HG03469 (cell line): ENCODE measurements at regions not wholly inside any gene's neighbourhood (a gene's known extent, or its start where the extent isn't known, plus 50 kb on each side); places are given as distances from the start of the nearest gene placed in this dataset.

Experiments
- ATAC-seq: cut with Tn5 transposase; IDR thresholded peaks from one replicate; pipeline ENCODE4 v1.9.1; 2021; ENCODE audit warnings: mild to moderate bottlenecking, moderate library complexity, moderate number of reproducible peaks; ENCODE audit not compliant: unreplicated experiment

- no peak for ATAC-seq
These were observed 476.9 kb downstream of the TCERG1L start for GRCh38 chr10:130834573-130834972.

DNA sequence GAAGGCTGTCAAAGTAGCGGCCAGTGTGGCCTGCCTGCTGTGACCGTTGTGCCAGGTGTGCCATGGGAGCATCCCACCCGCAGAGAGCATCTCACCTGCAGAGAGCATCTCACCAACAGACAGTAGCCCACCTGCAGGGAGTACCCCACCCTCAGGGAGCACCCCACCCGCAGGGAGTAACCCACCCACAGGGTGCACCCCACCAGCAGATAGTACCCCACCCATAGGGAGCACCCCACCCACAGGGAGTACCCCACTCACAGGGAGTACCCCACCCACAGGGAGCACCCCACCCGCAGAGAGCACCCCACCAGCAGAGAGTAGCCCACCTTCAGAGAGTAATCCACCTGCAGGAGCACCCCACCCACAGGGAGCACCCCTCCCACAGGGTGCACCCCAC lies 476.5 kb downstream of the TCERG1L start:
- no peak for ATAC-seq

DNA sequence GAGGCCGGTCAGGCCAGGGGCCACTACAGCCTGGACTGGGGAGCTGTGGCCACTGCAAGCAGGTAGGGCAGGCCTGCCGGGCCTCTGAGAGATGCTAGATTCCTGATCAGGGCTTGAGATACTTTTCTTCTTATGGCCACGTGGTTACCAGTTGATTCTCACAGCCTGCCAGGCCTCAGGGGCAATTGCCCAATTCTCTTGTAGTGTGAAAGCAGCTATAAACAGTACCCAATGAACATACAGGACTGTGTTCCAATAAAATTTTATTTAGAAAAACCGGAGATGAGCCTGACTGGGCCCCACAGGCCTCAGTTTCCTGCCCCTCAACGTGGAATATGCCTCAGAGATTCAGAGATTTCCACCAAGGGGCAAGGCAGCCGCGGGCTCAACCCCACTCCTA lies 475.2 kb downstream of the TCERG1L start:
- ATAC-seq, result no peak

- ATAC-seq, result no peak
These were observed 468.4 kb downstream of the TCERG1L start for GRCh38 chr10:130843051-130843653.

- ATAC-seq, result no peak
These were observed 467.2 kb downstream of the TCERG1L start for GRCh38 chr10:130844310-130844709.

- no peak for ATAC-seq
These were observed 464.4 kb downstream of the TCERG1L start for GRCh38 chr10:130847170-130847569.

- ATAC-seq, result no peak
These were observed 462.7 kb downstream of the TCERG1L start for GRCh38 chr10:130848855-130849254.

DNA sequence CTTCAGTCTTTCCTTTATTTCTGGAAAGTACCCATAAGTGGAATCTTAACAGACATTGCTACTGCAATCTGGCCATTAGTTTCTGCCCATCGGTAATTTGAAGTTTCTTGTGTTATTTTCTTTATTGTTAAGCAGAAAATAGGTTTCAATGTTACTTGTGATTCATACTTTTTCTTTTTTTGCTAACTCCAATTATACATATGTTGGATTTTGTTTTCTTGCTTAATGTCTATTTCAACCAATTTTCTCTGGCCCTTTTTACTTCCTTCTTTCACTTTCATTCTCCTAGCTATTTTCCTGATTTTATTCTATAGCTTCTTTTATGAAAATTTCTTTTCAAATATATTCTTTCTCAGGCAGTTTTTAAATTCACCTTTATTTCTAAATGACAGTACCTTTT lies 457.4 kb downstream of the TCERG1L start:
- no peak for ATAC-seq

- no peak for ATAC-seq
These were observed 453.8 kb downstream of the TCERG1L start for GRCh38 chr10:130857631-130858295.

DNA sequence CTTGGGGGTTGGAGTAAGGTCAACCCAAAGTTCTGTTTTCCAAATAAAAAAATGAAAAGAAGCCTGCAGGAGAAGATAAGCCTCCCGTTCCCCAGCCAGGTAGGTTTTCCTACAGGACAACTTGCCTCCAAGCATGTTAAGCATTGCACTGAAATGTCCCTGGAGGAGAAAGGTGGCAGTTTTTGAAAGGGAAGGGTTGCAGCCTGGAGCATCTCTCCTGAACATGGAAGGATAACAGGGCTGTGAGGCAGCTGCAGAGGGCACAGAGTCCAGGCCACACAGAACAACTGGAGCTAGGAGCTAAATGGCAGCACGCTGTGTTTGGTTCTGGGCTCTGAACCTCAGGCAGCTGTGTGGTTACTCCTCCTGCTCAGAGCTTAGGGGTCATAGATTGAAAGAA lies 452.9 kb downstream of the TCERG1L start:
- no peak for ATAC-seq

GRCh38 chr10:130859427-130859826 lies 452.1 kb downstream of the TCERG1L start:
- ATAC-seq, result no peak

DNA sequence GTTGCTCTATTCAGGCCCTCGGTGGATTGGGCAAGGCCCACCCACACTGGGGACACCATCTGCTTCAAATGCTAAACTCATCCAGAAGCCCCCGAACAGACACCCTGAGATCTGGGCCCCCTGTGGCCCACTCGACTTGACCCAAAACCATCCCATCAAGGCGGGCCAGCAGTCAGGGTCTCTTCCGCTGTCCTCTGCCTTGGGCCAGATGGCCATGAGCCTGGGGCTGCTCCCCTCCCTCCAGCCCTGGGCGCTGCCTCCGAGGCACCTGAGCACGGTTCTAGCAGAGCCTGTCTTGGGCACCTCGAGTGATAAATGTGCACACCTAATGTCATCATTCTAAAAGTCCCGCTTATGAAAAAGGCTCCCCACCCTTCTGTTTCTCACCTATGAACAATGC lies 449.4 kb downstream of the TCERG1L start:
- no peak for ATAC-seq

GRCh38 chr10:130862626-130863025 lies 448.9 kb downstream of the TCERG1L start:
- no peak for ATAC-seq

DNA sequence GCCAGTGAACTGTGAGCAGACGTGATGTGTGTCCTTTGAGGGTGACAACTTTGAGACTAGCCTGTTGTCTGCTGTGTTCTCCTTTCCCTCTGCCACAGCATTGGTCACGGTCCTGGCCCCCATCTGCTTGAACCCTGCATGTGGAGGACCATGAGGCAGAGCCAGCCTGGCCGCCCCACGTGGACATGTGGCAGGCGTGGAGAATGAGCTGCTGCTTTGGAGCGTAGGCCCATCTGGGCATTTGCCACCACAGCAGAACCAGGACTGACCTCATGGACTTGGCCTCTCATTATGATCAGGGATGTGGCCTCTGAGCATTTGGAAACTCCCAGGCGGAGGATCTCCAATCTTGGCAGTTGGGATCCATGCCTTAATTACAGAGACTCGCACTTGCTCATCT lies 448.5 kb downstream of the TCERG1L start:
- ATAC-seq, result no peak

GRCh38 chr10:130864961-130865818 lies 446.3 kb downstream of the TCERG1L start:
- ATAC-seq, result no peak

- no peak for ATAC-seq
These were observed 444.7 kb downstream of the TCERG1L start for GRCh38 chr10:130866857-130867256.

DNA sequence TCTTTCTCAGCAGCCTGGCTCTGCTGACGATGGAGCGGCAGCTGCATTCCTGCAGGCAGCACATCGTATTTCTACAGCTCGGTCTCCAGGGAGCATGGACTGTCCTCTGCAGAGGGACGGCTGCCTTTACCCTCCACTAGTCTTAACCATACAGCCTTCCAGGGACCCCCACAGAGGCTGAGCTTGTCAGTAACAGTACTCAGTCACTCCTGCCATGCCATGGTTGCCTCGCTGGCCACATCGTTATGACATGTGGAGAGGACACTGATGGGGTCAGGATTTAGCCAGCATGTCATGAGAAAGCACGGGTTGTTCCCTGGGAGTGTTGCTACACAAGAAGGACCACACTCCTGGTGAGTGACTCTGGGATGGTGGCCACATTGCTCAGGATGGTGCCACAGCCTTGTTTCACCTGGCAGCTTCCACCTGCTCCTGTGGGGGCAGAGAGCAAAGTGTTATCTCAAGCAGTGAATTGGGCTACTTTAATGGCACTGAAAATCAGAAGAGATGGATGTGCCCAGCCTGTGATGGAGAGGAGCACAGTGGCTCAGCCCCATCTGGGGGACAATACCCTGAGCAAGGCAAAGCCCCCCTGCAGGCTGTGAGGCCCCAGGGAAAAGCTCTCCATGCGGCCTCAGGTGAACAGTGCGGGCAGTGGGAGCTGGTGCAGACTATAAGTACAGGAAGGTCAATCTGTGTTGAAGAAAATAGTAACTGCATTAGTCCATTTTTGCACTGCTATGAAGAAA lies 443.9 kb downstream of the TCERG1L start:
- ATAC-seq, result no peak

- no peak for ATAC-seq
These were observed 442.2 kb downstream of the TCERG1L start for GRCh38 chr10:130869179-130869841.

GRCh38 chr10:130871406-130871805 lies 440.1 kb downstream of the TCERG1L start:
- no peak for ATAC-seq

DNA sequence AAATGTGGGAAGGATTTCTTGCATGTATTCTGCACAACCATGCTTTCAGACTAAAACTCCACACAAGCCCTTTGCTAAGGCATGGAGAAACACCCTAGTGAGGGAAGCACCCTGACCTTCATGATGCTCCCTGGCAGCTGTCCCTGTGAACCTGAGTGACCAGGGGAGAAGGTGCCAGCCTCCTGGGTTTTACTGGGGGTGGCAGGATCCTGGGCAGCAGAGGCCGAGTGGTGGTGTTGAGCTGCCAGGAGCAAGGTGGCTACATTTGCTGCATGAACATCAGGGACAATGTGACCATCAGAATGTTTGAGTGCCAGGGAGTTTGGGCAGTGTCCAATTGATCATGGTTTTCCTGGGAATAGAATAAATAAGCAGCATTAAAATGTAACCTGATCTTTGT lies 437.9 kb downstream of the TCERG1L start:
- no peak for ATAC-seq

GRCh38 chr10:130875116-130875515 lies 436.4 kb downstream of the TCERG1L start:
- ATAC-seq, result no peak
